Transverse colon (tissue), 4 donors: ENCODE measurements at regions not wholly inside any gene's neighbourhood (a gene's known extent, or its start where the extent isn't known, plus 50 kb on each side); places are given as distances from the start of the nearest gene placed in this dataset.

Source experiments
- CTCF ChIP-seq, 5 experiments: fragments of 200-600 bp in 3 of 5; fragments of 450-650 bp in 2 of 5; sonication (generic) in 3 of 5; IDR thresholded peaks; 1 replicate in 2 of 5; 2 replicates in 3 of 5; pipeline ENCODE4 v1.5.1; 2016 to 2017; ENCODE audit warnings: antibody characterized with exemption in 5 of 5, inconsistent platforms in 3 of 5, mild to moderate bottlenecking in 2 of 5, moderate library complexity in 1 of 5
- POLR2AphosphoS5 ChIP-seq, 3 donors: sonication (generic); formaldehyde crosslinking; IDR thresholded peaks; one replicate each; pipeline ENCODE4 v1.6.1; 2016; ENCODE audit warnings: antibody characterized with exemption in 3 of 3

GRCh38 chr6:106778943-106779342 is 149.6 kb downstream of the QRSL1 start:
- TF ChIP-seq POLR2AphosphoS5 (IDR thresholded peaks at IDR 0.05) (no peak), CTCF (IDR thresholded peaks at IDR 0.05) (no peak)
